ENCODE measurements at regions not wholly inside any gene's neighbourhood (a gene's known extent, or its start where the extent isn't known, plus 50 kb on each side); places are given as distances from the start of the nearest gene placed in this dataset.

- H3K4me1 Mint-ChIP-seq (ENCODE audit: low read depth), result no peaks in the 10 kb centered on the region
- H3K27ac Mint-ChIP-seq, result no peak overlapping the region
- TF ChIP-seq CTCF (IDR thresholded peaks at IDR 0.05), result no peak
- no peak overlapping the region for H3K4me3 Mint-ChIP-seq
- no peak for DNase-seq
- peaks cover 37% of the 10 kb centered on the region for H3K9me3 Mint-ChIP-seq
- H3K36me3 Mint-ChIP-seq (ENCODE audit: low read depth), result no peaks in the 10 kb centered on the region
- H3K27me3 Mint-ChIP-seq (ENCODE audit: insufficient read depth), result no peaks in the 10 kb centered on the region
Observed at GRCh38 chr14:105888151-105888550, 361.8 kb downstream of the TMEM121 start.

- peaks cover 39% of the 10 kb centered on the region for H3K9me3 Mint-ChIP-seq
- no peak for TF ChIP-seq CTCF (IDR thresholded peaks at IDR 0.05)
- H3K4me3 Mint-ChIP-seq, result no peak overlapping the region
- H3K27ac Mint-ChIP-seq, result no peak overlapping the region
- DNase-seq, result no peak
- no peaks in the 10 kb centered on the region for H3K27me3 Mint-ChIP-seq (ENCODE audit: insufficient read depth)
- no peaks in the 10 kb centered on the region for H3K4me1 Mint-ChIP-seq (ENCODE audit: low read depth)
- no peaks in the 10 kb centered on the region for H3K36me3 Mint-ChIP-seq (ENCODE audit: low read depth)
Observed at GRCh38 chr14:105888784-105889665, 362.6 kb downstream of the TMEM121 start.

- no peak overlapping the region for H3K27ac Mint-ChIP-seq
- H3K27me3 Mint-ChIP-seq (ENCODE audit: insufficient read depth), result no peaks in the 10 kb centered on the region
- H3K9me3 Mint-ChIP-seq, result peaks cover 45% of the 10 kb centered on the region
- H3K36me3 Mint-ChIP-seq (ENCODE audit: low read depth), result no peaks in the 10 kb centered on the region; the same call in 1 of the 2 replicates
- no peak for DNase-seq
- no peak overlapping the region for H3K4me3 Mint-ChIP-seq
- TF ChIP-seq CTCF (IDR thresholded peaks at IDR 0.05), result no peak
- no peaks in the 10 kb centered on the region for H3K4me1 Mint-ChIP-seq (ENCODE audit: low read depth)
Observed at GRCh38 chr14:105889666-105890473, 363.5 kb downstream of the TMEM121 start.

GRCh38 chr14:105890474-105891220, 364.3 kb downstream of the TMEM121 start:
- no peak overlapping the region for H3K4me3 Mint-ChIP-seq

More at GRCh38 chr14:105890474-105891220, 364.3 kb downstream of the TMEM121 start:
- H3K27me3 Mint-ChIP-seq (ENCODE audit: insufficient read depth), result no peaks in the 10 kb centered on the region
- H3K27ac Mint-ChIP-seq, result no peak overlapping the region
- no peak for TF ChIP-seq CTCF (IDR thresholded peaks at IDR 0.05)
- no peaks in the 10 kb centered on the region for H3K4me1 Mint-ChIP-seq (ENCODE audit: low read depth)
- H3K36me3 Mint-ChIP-seq (ENCODE audit: low read depth), result no peaks in the 10 kb centered on the region; the same call in 1 of the 2 replicates
- DNase-seq, result no peak
- H3K9me3 Mint-ChIP-seq, result peaks cover 39% of the 10 kb centered on the region
